ENCODE measurements at regions not wholly inside any gene's neighbourhood (a gene's known extent, or its start where the extent isn't known, plus 50 kb on each side); places are given as distances from the start of the nearest gene placed in this dataset.
"Not testable (repeated sequence)": the region's sequence is repeated elsewhere in the genome, so short reads cannot be mapped to it uniquely, and the experiment has no call there.

GRCh38 chr14:56990991-56991627, 180.8 kb upstream of the OTX2 start:
- DNase-seq = not testable (repeated sequence)

- DNase-seq = no peak
Observed at GRCh38 chr14:56989359-56989758, 179.1 kb upstream of the OTX2 start.

DNA sequence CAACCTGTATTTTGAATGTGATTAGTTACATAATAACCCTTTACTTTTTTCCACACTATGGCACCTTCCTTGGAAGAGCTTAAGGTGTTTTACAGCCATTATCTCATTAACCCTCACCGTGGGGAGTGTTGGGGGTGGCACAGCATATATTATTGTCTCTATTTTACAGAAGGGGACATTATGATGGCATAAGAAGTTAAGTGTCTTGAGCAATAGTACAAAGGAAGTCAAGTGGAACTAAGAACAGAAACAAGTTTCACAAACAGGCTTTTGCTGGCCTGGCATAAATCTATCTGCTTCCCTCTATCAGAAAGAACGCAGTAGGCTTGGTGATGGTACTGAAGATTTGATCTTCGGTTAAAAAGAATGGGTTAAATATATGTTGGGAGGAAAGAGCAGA, 169.7 kb upstream of the OTX2 start:
- DNase-seq = no peak

GRCh38 chr14:56976211-56976610, 165.9 kb upstream of the OTX2 start:
- no peak for DNase-seq

- DNase-seq = no peak
Observed at GRCh38 chr14:56975521-56975920, 165.2 kb upstream of the OTX2 start.

GRCh38 chr14:56972948-56973347, 162.7 kb upstream of the OTX2 start:
- no peak for DNase-seq

DNA sequence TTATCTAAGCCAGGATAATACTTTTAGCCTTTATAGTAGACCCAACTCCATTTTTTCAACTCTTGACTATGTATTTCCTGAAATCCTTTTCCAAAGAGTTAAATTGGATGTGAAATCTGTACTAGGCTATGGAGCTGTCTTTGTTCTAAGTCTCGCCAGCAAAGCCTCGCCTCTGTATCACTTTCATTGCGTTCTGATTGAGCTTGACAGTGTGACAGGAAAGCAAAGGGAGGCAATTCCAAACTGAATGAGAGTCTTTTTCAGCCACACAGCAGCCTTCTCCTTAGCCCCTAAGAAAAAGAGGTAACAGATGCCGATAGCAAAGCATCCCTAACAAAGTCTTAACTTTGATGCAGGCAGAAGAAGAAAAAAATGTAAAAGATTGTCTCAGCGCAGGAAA, 154.6 kb upstream of the OTX2 start:
- DNase-seq = no peak

DNA sequence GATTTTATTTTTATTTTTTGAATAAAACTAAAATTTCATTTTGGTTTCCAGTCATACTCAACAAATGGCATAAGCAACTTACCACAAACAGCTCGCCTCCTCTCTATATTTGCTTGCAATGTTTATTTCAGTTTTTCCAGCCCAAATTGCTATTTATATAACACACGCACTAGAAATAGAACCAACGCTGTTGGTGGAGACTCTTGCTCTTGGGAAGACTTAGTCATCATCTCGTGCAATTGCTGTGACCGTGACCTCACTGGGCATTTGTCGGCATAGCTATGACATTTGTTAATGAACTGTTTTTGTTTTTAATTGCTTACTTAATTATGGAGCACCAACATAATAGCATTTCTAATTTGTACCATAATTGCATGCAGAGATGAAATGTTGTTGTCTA, 153.1 kb upstream of the OTX2 start:
- no peak for DNase-seq

DNA sequence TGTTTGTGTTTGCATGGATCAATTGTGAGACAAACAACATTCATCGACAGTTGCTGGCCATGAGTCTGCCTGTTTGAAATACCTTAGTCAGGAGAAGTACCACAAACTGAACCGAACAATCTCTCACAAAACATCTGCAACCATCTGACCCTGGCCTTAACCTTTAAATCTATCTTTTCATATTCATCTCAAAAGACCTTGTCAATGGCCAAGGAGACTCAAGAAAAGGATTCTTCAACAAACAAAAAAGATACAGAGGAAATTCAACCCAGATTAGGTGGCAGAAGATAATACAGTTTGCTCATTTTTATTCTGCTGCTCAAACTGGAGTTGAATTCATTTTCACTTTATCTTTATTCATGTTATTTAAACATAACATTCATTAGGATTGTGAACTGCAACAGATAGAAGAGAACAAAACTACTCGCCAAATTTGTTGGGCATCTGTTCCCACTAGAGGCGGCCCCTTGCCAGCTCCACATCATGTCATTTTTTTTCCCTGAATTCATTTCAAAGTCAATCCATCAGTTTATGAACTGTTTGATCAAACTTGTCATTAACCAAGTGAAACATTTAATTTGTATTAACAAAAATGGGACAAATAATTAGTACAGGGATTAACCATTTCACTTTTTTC, 152.3 kb upstream of the OTX2 start:
- no peak for DNase-seq

DNA sequence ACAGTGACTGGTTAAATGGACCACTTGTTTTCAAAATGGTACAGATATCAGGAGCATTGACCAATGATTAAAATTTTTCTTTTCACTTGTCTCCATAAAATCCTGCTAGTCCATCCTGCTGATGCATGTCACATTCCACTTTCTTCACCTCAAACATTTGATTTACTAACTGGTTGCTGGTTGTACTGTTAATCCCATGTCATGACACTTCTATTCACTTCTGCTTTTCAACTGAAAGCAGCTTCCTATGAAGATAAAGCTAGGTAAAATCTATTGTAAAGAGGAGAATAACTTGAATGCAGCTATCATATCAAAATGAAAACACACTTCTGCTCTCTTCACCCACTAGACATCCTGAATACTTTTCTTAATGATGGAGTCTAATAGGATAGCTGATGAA, 149.6 kb upstream of the OTX2 start:
- DNase-seq = no peak

- DNase-seq = no peak
Observed at GRCh38 chr14:56959121-56959520, 148.8 kb upstream of the OTX2 start.

DNA sequence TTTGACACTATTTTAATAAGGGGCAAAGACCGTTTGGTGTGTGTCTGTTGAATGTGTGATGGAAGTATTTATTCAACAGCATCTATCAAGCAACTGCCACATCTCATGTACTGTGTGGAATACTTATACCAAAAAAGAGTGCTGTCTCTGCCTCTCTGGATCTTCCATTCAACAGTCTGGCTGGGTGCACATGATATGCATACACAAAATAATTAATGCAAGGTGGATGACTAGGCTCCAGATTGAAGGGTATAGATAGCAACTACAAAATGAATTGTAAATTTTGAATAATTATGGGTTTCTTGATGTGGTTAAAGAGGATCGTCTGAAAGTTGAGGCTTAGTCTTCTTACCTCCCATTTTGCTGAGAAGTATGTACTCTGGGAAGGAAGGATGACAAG, 145.9 kb upstream of the OTX2 start:
- no peak for DNase-seq

DNA sequence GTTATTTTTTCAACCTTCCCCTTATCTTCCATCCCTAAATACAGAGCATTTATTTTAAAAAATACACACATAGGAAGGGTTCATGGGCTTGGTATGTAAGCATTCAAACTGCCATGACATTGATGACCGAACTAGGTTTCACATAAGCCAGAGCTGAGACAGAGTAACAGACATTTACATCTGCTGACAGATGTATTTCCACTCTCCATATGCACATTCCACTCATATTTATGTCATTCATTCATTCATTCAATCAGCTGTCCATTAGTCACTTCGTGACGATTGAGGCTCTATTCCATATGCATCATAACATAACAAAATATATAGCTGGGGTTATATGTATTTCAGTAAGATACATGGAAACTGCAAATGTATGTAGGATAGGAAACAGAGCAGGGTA, 145.5 kb upstream of the OTX2 start:
- no peak for DNase-seq

DNA sequence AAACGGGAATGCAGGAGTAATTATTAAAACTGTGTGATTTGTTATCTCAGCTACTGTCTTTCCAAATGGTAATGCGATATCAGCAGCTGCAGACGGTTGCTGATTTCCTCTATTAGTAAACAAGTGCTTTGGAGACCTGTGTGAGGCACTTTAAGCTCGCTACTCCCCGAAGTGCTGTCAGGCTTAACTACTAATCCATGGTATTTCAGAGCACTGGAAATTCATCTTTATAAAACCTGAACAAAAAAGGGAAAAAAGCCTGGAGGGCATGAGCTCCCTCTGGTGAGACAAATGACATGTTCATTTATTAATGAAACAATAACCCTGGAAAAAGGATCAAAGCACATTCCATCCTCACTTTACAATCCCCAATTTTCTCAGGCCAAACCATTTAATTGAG, 143.6 kb upstream of the OTX2 start:
- DNase-seq = no peak

- no peak for DNase-seq
Observed at GRCh38 chr14:56952766-56953473, 142.6 kb upstream of the OTX2 start.

GRCh38 chr14:56949828-56950227, 139.5 kb upstream of the OTX2 start:
- DNase-seq = no peak

- no peak for DNase-seq
Observed at GRCh38 chr14:56945291-56945690, 135.0 kb upstream of the OTX2 start.

- no peak for DNase-seq
Observed at GRCh38 chr14:56944397-56944796, 134.1 kb upstream of the OTX2 start.

GRCh38 chr14:56933446-56933845, 123.2 kb upstream of the OTX2 start:
- no peak for DNase-seq

DNA sequence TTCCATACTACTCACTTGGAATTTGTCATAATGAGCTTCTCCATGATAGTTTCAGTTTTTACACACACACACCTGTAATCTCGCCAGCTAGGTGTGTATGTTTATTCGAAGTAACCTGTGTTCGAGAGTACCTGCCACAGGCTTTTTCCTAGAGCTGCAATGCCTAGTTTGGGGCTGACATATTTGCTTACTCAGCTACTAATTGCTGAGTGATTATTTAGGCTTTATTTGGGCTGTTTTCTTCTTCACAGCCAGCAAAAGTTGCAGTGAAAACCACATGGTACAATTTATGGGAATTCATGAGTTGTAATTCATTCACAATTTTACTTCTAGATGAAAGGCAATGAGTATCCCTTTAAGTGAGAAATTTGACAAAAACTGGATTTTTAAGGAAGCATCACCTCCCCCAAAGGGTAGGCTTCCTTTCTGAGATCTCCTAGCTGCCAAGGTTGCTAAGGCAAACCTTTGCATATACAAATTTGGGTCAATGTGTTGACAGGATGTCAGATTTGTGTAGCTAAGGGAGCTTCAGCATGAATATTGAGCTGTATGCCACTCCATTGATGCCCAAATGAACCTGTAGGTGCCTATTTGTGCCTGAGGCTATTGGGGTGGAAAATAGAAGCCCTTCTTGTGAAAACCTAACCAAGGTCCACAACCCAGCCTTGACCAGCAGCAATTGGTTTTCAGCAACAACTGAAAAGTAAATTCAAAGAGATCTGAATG, 108.7 kb upstream of the OTX2 start:
- DNase-seq = no peak

GRCh38 chr14:56905282-56905681, 95.0 kb upstream of the OTX2 start:
- no peak for DNase-seq

GRCh38 chr14:56903304-56903969, 93.2 kb upstream of the OTX2 start:
- no peak for DNase-seq

DNA sequence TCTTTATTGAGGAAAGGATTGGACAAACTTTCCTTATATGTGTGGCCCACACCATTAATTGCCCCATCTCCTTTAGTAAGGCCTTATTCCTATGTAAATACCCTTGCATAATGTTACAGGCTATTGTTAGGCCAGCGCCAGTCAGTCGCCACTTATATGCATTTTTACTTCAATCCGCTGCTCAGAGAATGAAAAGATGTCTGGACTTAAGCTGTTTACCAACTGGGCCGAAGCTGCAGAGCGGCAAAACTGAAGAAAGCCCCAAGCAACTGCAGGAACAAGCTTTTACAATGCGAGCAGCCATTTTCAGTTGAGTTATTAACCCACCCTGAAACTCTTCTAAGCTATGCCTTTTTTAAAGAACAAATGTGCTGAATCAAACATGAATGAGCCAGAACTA, 92.1 kb upstream of the OTX2 start:
- no peak for DNase-seq

Data from right forelimb (tissue), 1 donor.